HepG2 (cell line): ENCODE measurements at regions not wholly inside any gene's neighbourhood (a gene's known extent, or its start where the extent isn't known, plus 50 kb on each side); places are given as distances from the start of the nearest gene placed in this dataset.

Experiments used
- RAD21 ChIP-seq: fragments of 450-650 bp; formaldehyde crosslinking; IDR thresholded peaks from 2 replicates; pipeline ENCODE4 v1.5.0; 2020; ENCODE audit warnings: mild to moderate bottlenecking
- SUZ12 ChIP-seq: fragments of 150-350 bp; IDR thresholded peaks from 2 replicates; pipeline ENCODE4 v1.6.1; 2014; ENCODE audit warnings: low read depth, low read length

- TF ChIP-seq RAD21 = no peak
- no peak for TF ChIP-seq SUZ12
Measured at GRCh38 chr20:57899554-57899953, 189.7 kb upstream of the PMEPA1 start.
